Ishikawa (cell line): ENCODE measurements at regions not wholly inside any gene's neighbourhood (a gene's known extent, or its start where the extent isn't known, plus 50 kb on each side); places are given as distances from the start of the nearest gene placed in this dataset.

Experiments used
- CEBPB ChIP-seq: IDR thresholded peaks from 2 replicates; pipeline ENCODE4 v1.6.1; 2012
- CREB1 ChIP-seq: IDR thresholded peaks from 2 replicates; pipeline ENCODE4 v1.6.1; 2012; ENCODE audit warnings: low read depth
- EGR1 ChIP-seq: IDR thresholded peaks from 2 replicates; pipeline ENCODE4 v1.6.1; 2012
- EP300 ChIP-seq: IDR thresholded peaks from 2 replicates; pipeline ENCODE4 v1.6.1; 2012; ENCODE audit warnings: borderline replicate concordance
- FOXM1 ChIP-seq: IDR thresholded peaks from 2 replicates; pipeline ENCODE4 v1.6.1; 2012; ENCODE audit warnings: low read depth, borderline replicate concordance
- MAX ChIP-seq: IDR thresholded peaks from 2 replicates; pipeline ENCODE4 v1.6.1; 2012
- NFIC ChIP-seq: IDR thresholded peaks from 2 replicates; pipeline ENCODE4 v1.6.1; 2012
- RAD21 ChIP-seq: IDR thresholded peaks from 2 replicates; pipeline ENCODE4 v1.6.1; 2012; ENCODE audit warnings: low read depth
- REST ChIP-seq: IDR thresholded peaks from 2 replicates; pipeline ENCODE4 v1.6.1; 2012; ENCODE audit warnings: low read depth, mild to moderate bottlenecking
- TAF1 ChIP-seq: IDR thresholded peaks from 2 replicates; pipeline ENCODE4 v1.6.1; 2012; ENCODE audit warnings: low read depth, mild to moderate bottlenecking
- TCF12 ChIP-seq: IDR thresholded peaks from 2 replicates; pipeline ENCODE4 v1.6.1; 2012; ENCODE audit warnings: low read depth
- TEAD4 ChIP-seq: IDR thresholded peaks from 2 replicates; pipeline ENCODE4 v1.6.1; 2012
- USF1 ChIP-seq: IDR thresholded peaks from 2 replicates; pipeline ENCODE4 v1.6.1; 2012
- YY1 ChIP-seq: IDR thresholded peaks from 2 replicates; pipeline ENCODE4 v1.6.1; 2012; ENCODE audit warnings: low read depth
- ZBTB7A ChIP-seq: IDR thresholded peaks from 2 replicates; pipeline ENCODE4 v1.6.1; 2012; ENCODE audit warnings: low read depth

DNA sequence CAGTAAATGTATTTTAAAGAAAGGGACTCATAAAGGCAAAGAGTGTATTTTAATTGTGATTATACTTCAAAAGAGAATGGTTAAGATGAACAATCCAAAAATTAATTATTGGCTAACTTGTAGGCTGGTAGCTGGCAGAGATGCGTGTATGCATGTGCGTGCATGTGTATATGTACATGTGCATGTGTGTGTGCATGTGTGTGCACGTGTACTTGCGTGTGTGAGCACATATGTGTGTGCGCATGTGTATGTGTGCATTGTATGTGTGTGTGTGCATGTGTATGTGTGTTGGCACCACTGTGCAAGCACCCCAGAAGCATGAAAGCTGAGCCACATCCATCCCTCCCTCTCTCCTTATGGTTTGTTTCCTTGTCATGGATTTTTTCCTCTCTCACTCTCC is 83.0 kb upstream of the SLC1A3 start:
- TF ChIP-seq TEAD4, result no peak
- no peak for TF ChIP-seq YY1
- no peak for TF ChIP-seq USF1
- TF ChIP-seq RAD21, result no peak
- TF ChIP-seq NFIC, result no peak
- TF ChIP-seq TAF1, result no peak
- no peak for TF ChIP-seq ZBTB7A
- no peak for TF ChIP-seq REST
- TF ChIP-seq FOXM1, result no peak
- TF ChIP-seq MAX, result no peak
- no peak for TF ChIP-seq CEBPB
- TF ChIP-seq TCF12, result no peak
- no peak for TF ChIP-seq EGR1
- TF ChIP-seq CREB1, result no peak
- TF ChIP-seq EP300, result no peak

- TF ChIP-seq ZBTB7A (no peak), YY1 (no peak), EGR1 (no peak), CEBPB (no peak)
These were observed 82.5 kb upstream of the SLC1A3 start for GRCh38 chr5:36523926-36524325.

DNA sequence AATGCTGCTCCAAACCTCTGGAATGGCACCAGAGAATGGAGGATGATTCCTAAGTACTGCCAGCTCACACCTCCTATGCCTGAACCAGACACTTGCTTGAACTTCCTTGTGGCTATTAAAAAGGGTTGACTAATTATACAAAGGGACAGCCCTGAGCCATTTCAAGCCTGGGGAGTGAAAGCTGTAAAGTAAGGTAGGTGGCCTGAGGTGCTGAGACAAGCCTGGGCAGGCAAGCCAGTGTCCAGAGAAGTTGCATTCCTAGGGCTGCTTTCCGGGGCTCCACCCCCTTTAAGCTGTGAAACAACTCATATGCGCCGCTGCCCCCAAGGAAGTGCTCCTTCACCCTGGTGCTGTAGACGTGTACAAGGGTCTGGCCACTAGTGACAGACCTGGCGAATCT is 79.9 kb upstream of the SLC1A3 start:
- TF ChIP-seq MAX, result no peak
- TF ChIP-seq RAD21, result no peak
- TF ChIP-seq REST, result no peak
- no peak for TF ChIP-seq NFIC
- TF ChIP-seq TCF12, result no peak
- TF ChIP-seq FOXM1, result no peak
- no peak for TF ChIP-seq EP300
- TF ChIP-seq CREB1, result no peak
- TF ChIP-seq TAF1, result no peak
- TF ChIP-seq CEBPB, result no peak
- TF ChIP-seq ZBTB7A, result no peak

GRCh38 chr5:36528588-36528987 is 77.8 kb upstream of the SLC1A3 start:
- no peak for TF ChIP-seq USF1
- TF ChIP-seq TCF12, result no peak
- TF ChIP-seq TEAD4, result peak; percentile 70
- TF ChIP-seq CEBPB, result no peak
- 0 out of 2 replicates have a peak, but pooled peaks have one; percentile 41 for TF ChIP-seq MAX
- no peak for TF ChIP-seq EGR1
- no peak for TF ChIP-seq NFIC

DNA sequence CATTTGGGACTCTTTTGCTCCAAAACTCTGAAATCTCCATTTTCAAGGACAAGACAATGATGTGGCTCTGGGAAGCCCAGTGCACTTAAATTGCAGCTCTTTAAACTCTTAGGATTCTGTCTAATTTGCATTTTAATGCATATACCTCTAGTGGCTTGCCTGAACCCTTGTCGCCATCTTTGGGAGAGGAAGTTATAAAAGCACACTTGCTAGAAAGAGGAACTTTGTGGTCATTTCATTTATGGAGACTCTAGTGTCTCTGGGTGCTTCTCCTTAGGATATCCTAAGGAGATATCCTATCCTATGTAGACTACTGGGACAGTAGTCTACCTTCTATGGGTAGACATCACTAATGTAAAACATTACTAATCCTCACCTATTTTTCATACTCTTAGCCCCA is 77.3 kb upstream of the SLC1A3 start:
- TF ChIP-seq TEAD4, result no peak
- no peak for TF ChIP-seq REST
- no peak for TF ChIP-seq CREB1
- TF ChIP-seq USF1, result no peak
- no peak for TF ChIP-seq MAX
